HG03565 (cell line): ENCODE measurements at regions not wholly inside any gene's neighbourhood (a gene's known extent, or its start where the extent isn't known, plus 50 kb on each side); places are given as distances from the start of the nearest gene placed in this dataset.
"Not testable (repeated sequence)": the region's sequence is repeated elsewhere in the genome, so short reads cannot be mapped to it uniquely, and the experiment has no call there.

ENCODE experiments used
- ATAC-seq: cut with Tn5 transposase; IDR thresholded peaks from one replicate; pipeline ENCODE4 v1.9.1; 2021; ENCODE audit warnings: mild to moderate bottlenecking, moderate library complexity; ENCODE audit not compliant: unreplicated experiment

GRCh38 chr2:242043538-242044312, 174.2 kb downstream of the RTP5 start:
- ATAC-seq: no peak

GRCh38 chr2:242044313-242044590, 174.7 kb downstream of the RTP5 start:
- no peak for ATAC-seq

GRCh38 chr2:242045596-242046144, 176.1 kb downstream of the RTP5 start:
- not testable (repeated sequence) for ATAC-seq

- no peak for ATAC-seq
These were observed 176.8 kb downstream of the RTP5 start for GRCh38 chr2:242046206-242046826.

GRCh38 chr2:242047963-242048362, 178.4 kb downstream of the RTP5 start:
- no peak for ATAC-seq

- no peak for ATAC-seq
These were observed 178.9 kb downstream of the RTP5 start for GRCh38 chr2:242048479-242048878.

GRCh38 chr2:242049492-242049891, 180.0 kb downstream of the RTP5 start:
- ATAC-seq: not testable (repeated sequence)

GRCh38 chr2:242051463-242051862, 181.9 kb downstream of the RTP5 start:
- no peak for ATAC-seq

- no peak for ATAC-seq
These were observed 182.9 kb downstream of the RTP5 start for GRCh38 chr2:242052421-242052820.

- ATAC-seq: no peak
These were observed 184.4 kb downstream of the RTP5 start for GRCh38 chr2:242053921-242054320.

- no peak for ATAC-seq
These were observed 184.9 kb downstream of the RTP5 start for GRCh38 chr2:242054406-242054805.

- no peak for ATAC-seq
These were observed 185.6 kb downstream of the RTP5 start for GRCh38 chr2:242054881-242055801.

- ATAC-seq: no peak
These were observed 186.5 kb downstream of the RTP5 start for GRCh38 chr2:242056026-242056425.

GRCh38 chr2:242056785-242057184, 187.3 kb downstream of the RTP5 start:
- no peak for ATAC-seq

- no peak for ATAC-seq
These were observed 188.0 kb downstream of the RTP5 start for GRCh38 chr2:242057379-242058040.

- ATAC-seq: no peak
These were observed 188.7 kb downstream of the RTP5 start for GRCh38 chr2:242058116-242058680.

- no peak for ATAC-seq
These were observed 190.0 kb downstream of the RTP5 start for GRCh38 chr2:242059566-242059965.

GRCh38 chr2:242060212-242060835, 190.8 kb downstream of the RTP5 start:
- no peak for ATAC-seq

GRCh38 chr2:242061930-242062329, 192.4 kb downstream of the RTP5 start:
- ATAC-seq: not testable (repeated sequence)

- ATAC-seq: no peak
These were observed 193.9 kb downstream of the RTP5 start for GRCh38 chr2:242063436-242063835.
